Fibroblast of lung (primary cell): ENCODE measurements at regions not wholly inside any gene's neighbourhood (a gene's known extent, or its start where the extent isn't known, plus 50 kb on each side); places are given as distances from the start of the nearest gene placed in this dataset.
A peak's percentile ranks its signal among the peaks of the same experiment; 100 is the strongest.

Source experiments
- DNase-seq, 2 donors: peaks; one replicate each; pipeline versions ENCODE4 v3.0.0 to v3.0.0-alpha.2; 2010; ENCODE audit warnings: low read depth in 2 of 2
- H2AFZ ChIP-seq: 2 replicates; pipeline ENCODE4 v1.5.1; 2012; ENCODE audit warnings: low read length, control low read depth, inconsistent platforms
- H3K27ac ChIP-seq: 2 replicates; pipeline ENCODE4 v1.5.1; 2011; ENCODE audit warnings: low read length, control low read depth; ENCODE audit not compliant: insufficient read depth
- H3K27me3 ChIP-seq: 2 replicates; pipeline ENCODE4 v1.5.1; 2011; ENCODE audit warnings: mild to moderate bottlenecking, low read length; ENCODE audit not compliant: control insufficient read depth, insufficient read depth
- H3K36me3 ChIP-seq: 2 replicates; pipeline ENCODE4 v1.5.1; 2011; ENCODE audit warnings: low read length; ENCODE audit not compliant: control insufficient read depth, insufficient read depth
- H3K4me1 ChIP-seq: 2 replicates; pipeline ENCODE4 v1.5.1; 2011; ENCODE audit warnings: low read length; ENCODE audit not compliant: control insufficient read depth, insufficient read depth; ENCODE audit errors: extremely low read depth
- H3K4me2 ChIP-seq: 2 replicates; pipeline ENCODE4 v1.5.1; 2011; ENCODE audit warnings: low read length, control low read depth; ENCODE audit not compliant: insufficient read depth; ENCODE audit errors: extremely low read depth
- H3K4me3 ChIP-seq, 4 experiments: fragments of 200-600 bp in 1 of 4; sonication (generic) in 1 of 4; replicated peaks in 1 of 4; 2 replicates each; pipeline ENCODE4 v1.5.1; 2011 to 2016; ENCODE audit warnings: low read length in 4 of 4, low read depth in 3 of 4, mild to moderate bottlenecking in 3 of 4, control low read depth in 2 of 4, inconsistent platforms in 1 of 4, mixed read lengths in 1 of 4; ENCODE audit not compliant: insufficient read depth in 1 of 4; ENCODE audit errors: control extremely low read depth in 1 of 4
- H3K79me2 ChIP-seq: 2 replicates; pipeline ENCODE4 v1.5.1; 2012; ENCODE audit warnings: mild to moderate bottlenecking, low read length, inconsistent platforms; ENCODE audit not compliant: control insufficient read depth, insufficient read depth
- H3K9ac ChIP-seq: 2 replicates; pipeline ENCODE4 v1.5.1; 2011; ENCODE audit warnings: mild to moderate bottlenecking, low read length, control low read depth; ENCODE audit not compliant: insufficient read depth
- H3K9me3 ChIP-seq: 2 replicates; pipeline ENCODE4 v1.5.1; 2012; ENCODE audit warnings: low read depth, low read length; ENCODE audit not compliant: control insufficient read depth, insufficient read depth
- H4K20me1 ChIP-seq: 2 replicates; pipeline ENCODE4 v1.5.1; 2011; ENCODE audit warnings: low read length; ENCODE audit not compliant: control insufficient read depth, insufficient read depth; ENCODE audit errors: extremely low read depth
- CTCF ChIP-seq, 2 donors: IDR thresholded peaks in 1 of 2; conservative IDR thresholded peaks in 1 of 2; 1 replicate in 1 of 2; 2 replicates in 1 of 2; pipeline ENCODE4 v1.5.1; 2011 to 2012; ENCODE audit warnings: low read length in 2 of 2, control low read depth in 1 of 2, inconsistent platforms in 1 of 2, low read depth in 1 of 2, mild to moderate bottlenecking in 1 of 2
- EZH2 ChIP-seq: IDR thresholded peaks from 2 replicates; pipeline ENCODE4 v1.5.1; 2012; ENCODE audit warnings: low read length, control low read depth, mild to moderate bottlenecking; ENCODE audit errors: missing control alignments

GRCh38 chr5:113989913-113990305 is 372.0 kb upstream of the KCNN2 start:
- Histone ChIP-seq H3K9ac (no peak overlapping the region), H3K79me2 (no peaks in the 10 kb centered on the region), H3K4me2 (no peak overlapping the region), H3K4me3 (no peak overlapping the region), H3K9me3 (no peaks in the 10 kb centered on the region), H3K4me1 (no peaks in the 10 kb centered on the region), H3K36me3 (no peaks in the 10 kb centered on the region), H3K27ac (no peak overlapping the region), H3K27me3 (no peaks in the 10 kb centered on the region), H2AFZ (no peak overlapping the region), H4K20me1 (no peaks in the 10 kb centered on the region)
- DNase-seq, result peak in 1 of 2 donors; percentile 7
- TF ChIP-seq EZH2 (no peak), CTCF (conservative IDR thresholded peaks at IDR 0.05 in 1 of 2, IDR thresholded peaks at IDR 0.05 in 1 of 2; ENCODE audit: low read depth in 1 of 2, low read length in 2 of 2) (no peak)

- H3K4me1 ChIP-seq, result no peaks in the 10 kb centered on the region
- no peak overlapping the region for H3K4me2 ChIP-seq
- H3K4me3 ChIP-seq, result no peak overlapping the region
- no peaks in the 10 kb centered on the region for H3K9me3 ChIP-seq
- H3K79me2 ChIP-seq, result no peaks in the 10 kb centered on the region
- no peaks in the 10 kb centered on the region for H3K36me3 ChIP-seq
- no peak overlapping the region for H2AFZ ChIP-seq
- no peak overlapping the region for H3K27ac ChIP-seq
- H3K27me3 ChIP-seq, result no peaks in the 10 kb centered on the region
- H4K20me1 ChIP-seq, result no peaks in the 10 kb centered on the region
- DNase-seq, result no peak
- H3K9ac ChIP-seq, result no peak overlapping the region
- TF ChIP-seq CTCF (conservative IDR thresholded peaks at IDR 0.05 in 1 of 2, IDR thresholded peaks at IDR 0.05 in 1 of 2; ENCODE audit: low read depth in 1 of 2, low read length in 2 of 2) (no peak), EZH2 (no peak)
These were observed 360.8 kb upstream of the KCNN2 start for GRCh38 chr5:114001076-114001475.

GRCh38 chr5:114006582-114006981 is 355.3 kb upstream of the KCNN2 start:
- Histone ChIP-seq H3K27me3 (no peaks in the 10 kb centered on the region), H4K20me1 (no peaks in the 10 kb centered on the region), H3K9me3 (no peaks in the 10 kb centered on the region), H3K4me1 (no peaks in the 10 kb centered on the region), H3K9ac (no peak overlapping the region), H3K4me3 (no peak overlapping the region), H2AFZ (no peak overlapping the region), H3K4me2 (no peak overlapping the region), H3K27ac (no peak overlapping the region), H3K79me2 (no peaks in the 10 kb centered on the region), H3K36me3 (no peaks in the 10 kb centered on the region)
- DNase-seq, result no peak
- TF ChIP-seq EZH2 (no peak), CTCF (conservative IDR thresholded peaks at IDR 0.05 in 1 of 2, IDR thresholded peaks at IDR 0.05 in 1 of 2; ENCODE audit: low read depth in 1 of 2, low read length in 2 of 2) (no peak)
